ENCODE measurements at regions not wholly inside any gene's neighbourhood (a gene's known extent, or its start where the extent isn't known, plus 50 kb on each side); places are given as distances from the start of the nearest gene placed in this dataset.

GRCh38 chr4:188822698-188823097, 683.5 kb downstream of the TRIML1 start:
- no peak for DNase-seq (ENCODE audit: low spot score in 2 of 2)
- TF ChIP-seq EP300 (IDR thresholded peaks at IDR 0.05): no peak
- TF ChIP-seq POLR2A (IDR thresholded peaks at IDR 0.05): no peak
- TF ChIP-seq POLR2AphosphoS5 (IDR thresholded peaks at IDR 0.05): no peak
- no peak for TF ChIP-seq CTCF (IDR thresholded peaks at IDR 0.05)
- Histone ChIP-seq H3K36me3 (no peaks in the 10 kb centered on the region), H3K9me3 (no peaks in the 10 kb centered on the region), H3K27me3 (no peaks in the 10 kb centered on the region), H3K4me1 (no peaks in the 10 kb centered on the region), H3K27ac (no peak overlapping the region), H3K4me3 (no peak overlapping the region)
- 81% methylated on average over 2 of the region's 2 CpGs for WGBS

GRCh38 chr4:188824553-188824952, 685.3 kb downstream of the TRIML1 start:
- TF ChIP-seq EP300 (IDR thresholded peaks at IDR 0.05) (no peak), POLR2AphosphoS5 (IDR thresholded peaks at IDR 0.05) (no peak), POLR2A (IDR thresholded peaks at IDR 0.05) (no peak), CTCF (IDR thresholded peaks at IDR 0.05) (no peak)
- WGBS: 93% methylated on average over 17 of the region's 17 CpGs
- no peaks in the 10 kb centered on the region for H3K4me1 ChIP-seq
- no peak for DNase-seq (ENCODE audit: low spot score in 2 of 2)
- H3K27me3 ChIP-seq: no peaks in the 10 kb centered on the region
- no peak overlapping the region for H3K27ac ChIP-seq
- no peak overlapping the region for H3K4me3 ChIP-seq
- H3K9me3 ChIP-seq: no peaks in the 10 kb centered on the region
- H3K36me3 ChIP-seq: no peaks in the 10 kb centered on the region

GRCh38 chr4:188826393-188826792, 687.2 kb downstream of the TRIML1 start:
- Histone ChIP-seq H3K9me3 (no peaks in the 10 kb centered on the region), H3K4me3 (no peak overlapping the region), H3K36me3 (no peaks in the 10 kb centered on the region), H3K27ac (no peak overlapping the region), H3K4me1 (no peaks in the 10 kb centered on the region), H3K27me3 (no peaks in the 10 kb centered on the region)
- DNase-seq (ENCODE audit: low spot score in 2 of 2): no peak
- no peak for TF ChIP-seq EP300 (IDR thresholded peaks at IDR 0.05)
- TF ChIP-seq CTCF (IDR thresholded peaks at IDR 0.05): no peak
- TF ChIP-seq POLR2AphosphoS5 (IDR thresholded peaks at IDR 0.05): no peak
- no peak for TF ChIP-seq POLR2A (IDR thresholded peaks at IDR 0.05)

- Histone ChIP-seq H3K4me1 (no peaks in the 10 kb centered on the region), H3K9me3 (no peaks in the 10 kb centered on the region), H3K4me3 (no peak overlapping the region), H3K27ac (no peak overlapping the region), H3K27me3 (no peaks in the 10 kb centered on the region), H3K36me3 (no peaks in the 10 kb centered on the region)
- WGBS: 82% methylated on average over 1 of the region's 1 CpG
- no peak for DNase-seq (ENCODE audit: low spot score in 2 of 2)
- no peak for TF ChIP-seq POLR2AphosphoS5 (IDR thresholded peaks at IDR 0.05)
- TF ChIP-seq CTCF (IDR thresholded peaks at IDR 0.05): no peak
- no peak for TF ChIP-seq EP300 (IDR thresholded peaks at IDR 0.05)
- no peak for TF ChIP-seq POLR2A (IDR thresholded peaks at IDR 0.05)
Measured at GRCh38 chr4:188839704-188840103, 700.5 kb downstream of the TRIML1 start.

- no peak overlapping the region for H3K27ac ChIP-seq
- no peaks in the 10 kb centered on the region for H3K36me3 ChIP-seq
- TF ChIP-seq EP300 (IDR thresholded peaks at IDR 0.05): no peak
- no peak for TF ChIP-seq POLR2AphosphoS5 (IDR thresholded peaks at IDR 0.05)
- no peak for TF ChIP-seq CTCF (IDR thresholded peaks at IDR 0.05)
- no peak for TF ChIP-seq POLR2A (IDR thresholded peaks at IDR 0.05)
- WGBS: 84% methylated on average over 11 of the region's 11 CpGs
- no peak overlapping the region for H3K4me3 ChIP-seq
- no peaks in the 10 kb centered on the region for H3K27me3 ChIP-seq
- H3K4me1 ChIP-seq: no peaks in the 10 kb centered on the region
- DNase-seq (ENCODE audit: low spot score in 2 of 2): no peak
- H3K9me3 ChIP-seq: no peaks in the 10 kb centered on the region
Measured at GRCh38 chr4:188841523-188841922, 702.3 kb downstream of the TRIML1 start.
